ENCODE measurements at regions not wholly inside any gene's neighbourhood (a gene's known extent, or its start where the extent isn't known, plus 50 kb on each side); places are given as distances from the start of the nearest gene placed in this dataset.

DNA sequence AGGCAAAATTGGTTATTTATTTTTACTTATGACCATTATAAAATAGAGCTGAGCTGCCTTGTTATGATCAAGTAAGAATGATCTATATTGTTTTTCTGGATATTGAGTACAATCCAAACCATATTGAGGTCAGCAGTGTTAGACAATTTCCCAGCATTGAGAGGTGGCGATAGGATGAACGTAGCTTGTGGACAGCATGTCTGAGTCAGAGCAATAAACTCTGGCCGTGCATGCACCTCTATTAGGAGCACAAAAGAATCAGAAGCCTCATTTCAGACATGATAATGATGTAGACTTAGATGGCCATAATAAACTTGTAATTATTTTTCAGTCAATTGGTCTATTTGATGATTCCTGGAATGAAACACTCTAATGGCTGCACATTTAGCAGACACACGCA lies 491.6 kb downstream of the RIT2 start:
- H3K4me3 ChIP-seq: no peak overlapping the region
- TF ChIP-seq, protein P1, sequence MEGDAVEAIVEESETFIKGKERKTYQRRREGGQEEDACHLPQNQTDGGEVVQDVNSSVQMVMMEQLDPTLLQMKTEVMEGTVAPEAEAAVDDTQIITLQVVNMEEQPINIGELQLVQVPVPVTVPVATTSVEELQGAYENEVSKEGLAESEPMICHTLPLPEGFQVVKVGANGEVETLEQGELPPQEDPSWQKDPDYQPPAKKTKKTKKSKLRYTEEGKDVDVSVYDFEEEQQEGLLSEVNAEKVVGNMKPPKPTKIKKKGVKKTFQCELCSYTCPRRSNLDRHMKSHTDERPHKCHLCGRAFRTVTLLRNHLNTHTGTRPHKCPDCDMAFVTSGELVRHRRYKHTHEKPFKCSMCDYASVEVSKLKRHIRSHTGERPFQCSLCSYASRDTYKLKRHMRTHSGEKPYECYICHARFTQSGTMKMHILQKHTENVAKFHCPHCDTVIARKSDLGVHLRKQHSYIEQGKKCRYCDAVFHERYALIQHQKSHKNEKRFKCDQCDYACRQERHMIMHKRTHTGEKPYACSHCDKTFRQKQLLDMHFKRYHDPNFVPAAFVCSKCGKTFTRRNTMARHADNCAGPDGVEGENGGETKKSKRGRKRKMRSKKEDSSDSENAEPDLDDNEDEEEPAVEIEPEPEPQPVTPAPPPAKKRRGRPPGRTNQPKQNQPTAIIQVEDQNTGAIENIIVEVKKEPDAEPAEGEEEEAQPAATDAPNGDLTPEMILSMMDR (IDR thresholded peaks at IDR 0.05): no peak
- TF ChIP-seq POLR2A (IDR thresholded peaks at IDR 0.05): no peak
- H3K27me3 ChIP-seq: no peaks in the 10 kb centered on the region
- intact Hi-C loops (cut with DNase I; ENCODE audit: low total_unique reads): no loop called here
- DNase-seq: no peak
- 93 to 94% methylated on average over 4 of the region's 4 CpGs for WGBS, 2 donors
- no peaks in the 10 kb centered on the region for H3K4me1 ChIP-seq
- no peak overlapping the region for H3K27ac ChIP-seq
- H3K9me3 ChIP-seq: no peaks in the 10 kb centered on the region
- no peaks in the 10 kb centered on the region for H3K36me3 ChIP-seq (ENCODE audit: low read depth, missing control alignments)

DNA sequence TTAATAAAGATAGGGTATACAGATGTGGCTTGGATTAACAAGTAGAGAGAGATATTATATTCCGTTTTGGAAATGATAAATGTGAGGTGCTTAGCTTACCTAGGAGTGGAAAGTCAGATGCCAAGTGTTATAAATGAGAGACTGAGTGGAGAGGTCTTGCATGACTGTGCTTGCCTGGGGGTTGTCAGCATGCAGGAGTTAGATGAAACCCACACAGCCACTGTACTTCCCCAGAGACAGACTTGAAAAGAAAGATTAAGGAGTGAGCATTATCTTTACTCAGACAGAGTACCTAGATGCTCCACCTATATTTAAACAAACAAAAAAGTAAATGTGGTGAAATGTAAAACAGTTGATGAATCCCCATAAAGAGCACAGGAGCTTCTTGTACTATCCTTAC lies 482.7 kb downstream of the RIT2 start:
- Histone ChIP-seq H3K4me3 (no peak overlapping the region), H3K27ac (no peak overlapping the region), H3K9me3 (no peaks in the 10 kb centered on the region), H3K36me3 (ENCODE audit: low read depth, missing control alignments) (no peaks in the 10 kb centered on the region), H3K4me1 (no peaks in the 10 kb centered on the region), H3K27me3 (no peaks in the 10 kb centered on the region)
- no peak for DNase-seq
- WGBS, 2 donors: 68 to 76% methylated on average over 1 of the region's 1 CpG
- no peak for TF ChIP-seq POLR2A (IDR thresholded peaks at IDR 0.05)
- TF ChIP-seq, protein P1 (IDR thresholded peaks at IDR 0.05): no peak
- intact Hi-C loops (cut with DNase I; ENCODE audit: low total_unique reads): no loop called here

DNA sequence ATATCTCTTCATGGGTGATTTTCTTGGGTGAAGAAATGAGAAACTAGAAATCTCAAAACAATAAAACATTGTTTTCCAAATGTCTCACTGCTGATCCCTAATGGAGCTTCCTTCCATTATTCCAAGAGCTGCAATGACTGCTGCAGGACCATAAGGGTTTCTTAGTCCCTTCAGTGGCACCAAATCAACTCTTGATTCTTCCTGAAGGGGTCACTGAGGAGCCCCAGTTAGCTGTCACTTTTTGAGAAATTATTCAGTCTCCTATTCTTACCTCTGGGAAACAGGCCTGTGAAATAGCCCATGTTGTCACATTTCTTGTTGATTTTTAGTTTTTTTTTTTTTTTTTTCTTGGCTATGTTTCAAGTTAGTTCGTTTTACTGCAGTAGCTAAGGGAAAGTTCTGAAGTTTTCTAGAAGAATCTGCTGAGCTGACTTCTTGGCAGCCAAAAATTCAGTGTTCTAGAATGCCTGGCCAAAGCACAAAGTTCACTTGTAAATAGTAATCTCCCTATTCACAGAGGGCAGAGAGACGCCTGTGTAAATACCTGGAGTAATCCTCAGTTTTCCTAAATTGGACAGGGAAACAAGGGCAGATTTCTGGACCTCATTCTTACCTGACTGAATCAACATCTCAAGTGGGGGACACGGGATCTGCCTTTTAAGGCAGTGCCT lies 480.0 kb downstream of the RIT2 start:
- Histone ChIP-seq H3K36me3 (ENCODE audit: low read depth, missing control alignments) (no peaks in the 10 kb centered on the region), H3K9me3 (no peaks in the 10 kb centered on the region), H3K4me1 (no peaks in the 10 kb centered on the region), H3K27me3 (no peaks in the 10 kb centered on the region), H3K27ac (no peak overlapping the region), H3K4me3 (no peak overlapping the region)
- intact Hi-C loops (cut with DNase I; ENCODE audit: low total_unique reads): no loop called here
- no peak for DNase-seq
- WGBS, 2 donors: 39 to 44% methylated on average over 3 of the region's 3 CpGs
- TF ChIP-seq POLR2A (IDR thresholded peaks at IDR 0.05): no peak
- TF ChIP-seq, protein P1 (IDR thresholded peaks at IDR 0.05): no peak

DNA sequence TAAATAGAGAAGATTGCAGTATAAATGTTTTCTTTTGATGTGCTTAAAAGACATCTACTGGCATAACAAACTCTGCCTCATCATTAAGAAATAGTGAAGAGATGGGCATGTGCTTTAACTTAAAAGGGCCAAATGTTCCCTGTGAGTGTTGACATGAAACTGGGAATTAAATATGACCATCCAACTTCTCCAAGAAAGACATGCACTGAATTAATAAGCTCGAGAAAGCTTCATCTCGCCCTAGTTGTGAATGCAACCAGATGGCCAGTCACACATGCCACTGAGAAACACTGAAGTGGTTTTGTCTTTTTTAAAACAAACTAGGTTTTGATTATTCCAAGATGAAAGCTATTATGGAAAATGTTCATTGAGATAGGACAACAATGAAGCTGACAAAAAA lies 479.2 kb downstream of the RIT2 start:
- intact Hi-C loops (cut with DNase I; ENCODE audit: low total_unique reads): no loop called here
- H3K36me3 ChIP-seq (ENCODE audit: low read depth, missing control alignments): no peaks in the 10 kb centered on the region
- TF ChIP-seq, protein P1 (IDR thresholded peaks at IDR 0.05): no peak
- no peak for TF ChIP-seq POLR2A (IDR thresholded peaks at IDR 0.05)
- H3K4me1 ChIP-seq: no peaks in the 10 kb centered on the region
- H3K9me3 ChIP-seq: no peaks in the 10 kb centered on the region
- H3K27me3 ChIP-seq: no peaks in the 10 kb centered on the region
- no peak overlapping the region for H3K4me3 ChIP-seq
- DNase-seq: no peak
- WGBS, 2 donors: 62 to 80% methylated on average over 2 of the region's 2 CpGs
- H3K27ac ChIP-seq: no peak overlapping the region

DNA sequence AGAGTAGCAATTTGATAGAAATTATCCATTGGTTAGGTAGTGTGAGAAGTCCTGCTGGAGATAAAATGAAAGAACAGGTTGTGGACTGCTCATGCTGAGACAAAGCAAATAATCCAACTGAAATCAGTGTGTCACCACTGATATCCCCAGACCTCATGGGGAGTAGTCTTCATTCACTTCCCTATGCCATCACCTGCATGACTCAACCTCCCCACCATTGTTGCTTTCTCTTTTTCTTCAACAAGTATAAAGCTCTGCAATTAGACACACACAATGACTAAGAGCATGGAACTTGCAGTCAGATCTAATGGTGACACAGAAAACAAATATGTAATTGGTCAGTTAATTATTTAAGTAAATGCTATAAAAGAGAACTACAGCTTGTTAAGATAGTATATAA lies 475.3 kb downstream of the RIT2 start:
- Histone ChIP-seq H3K4me3 (no peak overlapping the region), H3K36me3 (ENCODE audit: low read depth, missing control alignments) (no peaks in the 10 kb centered on the region), H3K9me3 (no peaks in the 10 kb centered on the region), H3K27me3 (no peaks in the 10 kb centered on the region), H3K27ac (no peak overlapping the region), H3K4me1 (no peaks in the 10 kb centered on the region)
- no peak for TF ChIP-seq POLR2A (IDR thresholded peaks at IDR 0.05)
- TF ChIP-seq, protein P1 (IDR thresholded peaks at IDR 0.05): no peak
- intact Hi-C loops (cut with DNase I; ENCODE audit: low total_unique reads): no loop called here
- no peak for DNase-seq

Measured in testis (tissue), 2 donors.